HT1080 (cell line): ENCODE measurements at regions not wholly inside any gene's neighbourhood (a gene's known extent, or its start where the extent isn't known, plus 50 kb on each side); places are given as distances from the start of the nearest gene placed in this dataset.
"Not testable (repeated sequence)": the region's sequence is repeated elsewhere in the genome, so short reads cannot be mapped to it uniquely, and the experiment has no call there.

Experiments used
- DNase-seq: peaks from one replicate; pipeline ENCODE4 v3.0.0-alpha.2; 2015; ENCODE audit warnings: low read depth

GRCh38 chr6:60389094-60389493, 1896.9 kb downstream of the KHDRBS2 start:
- not testable (repeated sequence) for DNase-seq

- not testable (repeated sequence) for DNase-seq
Measured at GRCh38 chr6:60384614-60385013, 1901.4 kb downstream of the KHDRBS2 start.

GRCh38 chr6:60382771-60383170, 1903.3 kb downstream of the KHDRBS2 start:
- DNase-seq: not testable (repeated sequence)

GRCh38 chr6:60374078-60374477, 1911.9 kb downstream of the KHDRBS2 start:
- DNase-seq: not testable (repeated sequence)

- DNase-seq: not testable (repeated sequence)
Measured at GRCh38 chr6:60367800-60368199, 1918.2 kb downstream of the KHDRBS2 start.

GRCh38 chr6:60365901-60366300, 1920.1 kb downstream of the KHDRBS2 start:
- not testable (repeated sequence) for DNase-seq

GRCh38 chr6:60342411-60343008, 1943.5 kb downstream of the KHDRBS2 start:
- DNase-seq: not testable (repeated sequence)

- DNase-seq: not testable (repeated sequence)
Measured at GRCh38 chr6:60338328-60339071, 1947.5 kb downstream of the KHDRBS2 start.

GRCh38 chr6:60335124-60335523, 1950.9 kb downstream of the KHDRBS2 start:
- not testable (repeated sequence) for DNase-seq

- not testable (repeated sequence) for DNase-seq
Measured at GRCh38 chr6:60333708-60334107, 1952.3 kb downstream of the KHDRBS2 start.

GRCh38 chr6:60308939-60309338, 1977.1 kb downstream of the KHDRBS2 start:
- DNase-seq: not testable (repeated sequence)
